Keratinocyte (primary cell): ENCODE measurements at regions not wholly inside any gene's neighbourhood (a gene's known extent, or its start where the extent isn't known, plus 50 kb on each side); places are given as distances from the start of the nearest gene placed in this dataset.

Experiments used
- DNase-seq: peaks from one replicate; pipeline ENCODE4 v3.0.0-alpha.2; 2011; ENCODE audit warnings: low read depth, missing footprints, low spot score
- FAIRE-seq: peaks from 2 replicates; lab custom pipeline; 2011; peaks lifted over from hg19 to GRCh38; lab: Jason Lieb, UNC
- H2AFZ ChIP-seq: 2 replicates; pipeline ENCODE4 v1.6.0; 2012; ENCODE audit warnings: low read length, control low read depth, inconsistent platforms; ENCODE audit not compliant: control insufficient read depth
- H3K27ac ChIP-seq: 2 replicates; pipeline ENCODE4 v1.5.1; 2011; ENCODE audit warnings: low read length; ENCODE audit not compliant: control insufficient read depth, insufficient read depth
- H3K27me3 ChIP-seq: 3 replicates; pipeline ENCODE4 v1.6.0; 2011; ENCODE audit warnings: low read length; ENCODE audit not compliant: control insufficient read depth, insufficient read depth; ENCODE audit errors: extremely low read depth
- H3K36me3 ChIP-seq, 2 experiments: 2 replicates in 1 of 2; 3 replicates in 1 of 2; pipeline ENCODE4 v1.5.1; 2011; ENCODE audit warnings: low read length in 2 of 2, mild to moderate bottlenecking in 1 of 2; ENCODE audit not compliant: control insufficient read depth in 2 of 2, insufficient read depth in 2 of 2; ENCODE audit errors: extremely low read depth in 1 of 2
- H3K4me1 ChIP-seq: 3 replicates; pipeline ENCODE4 v1.5.1; 2011; ENCODE audit warnings: low read length; ENCODE audit not compliant: control insufficient read depth, insufficient read depth; ENCODE audit errors: extremely low read depth
- H3K4me2 ChIP-seq: 3 replicates; pipeline ENCODE4 v1.6.0; 2011; ENCODE audit warnings: low read depth, low read length; ENCODE audit not compliant: control insufficient read depth, insufficient read depth; ENCODE audit errors: extremely low read depth
- H3K4me3 ChIP-seq, 3 experiments: fragments of 200-600 bp in 1 of 3; sonication (generic) in 1 of 3; 2 replicates in 2 of 3; 3 replicates in 1 of 3; pipeline ENCODE4 v1.5.1; 2011 to 2016; ENCODE audit warnings: low read length in 3 of 3, mild to moderate bottlenecking in 3 of 3, control low read depth in 2 of 3, inconsistent platforms in 1 of 3, low read depth in 1 of 3, mixed read lengths in 1 of 3, mixed run types in 1 of 3, moderate library complexity in 1 of 3; ENCODE audit not compliant: control insufficient read depth in 2 of 3, insufficient read depth in 2 of 3; ENCODE audit errors: extremely low read depth in 1 of 3
- H3K79me2 ChIP-seq: 2 replicates; pipeline ENCODE4 v1.6.0; 2012; ENCODE audit warnings: low read length; ENCODE audit not compliant: control insufficient read depth, insufficient read depth
- H3K9ac ChIP-seq: 3 replicates; pipeline ENCODE4 v1.6.0; 2011; ENCODE audit warnings: low read length; ENCODE audit not compliant: control insufficient read depth, insufficient read depth; ENCODE audit errors: extremely low read depth
- H3K9me1 ChIP-seq: 3 replicates; pipeline ENCODE4 v1.6.0; 2011; ENCODE audit warnings: low read length; ENCODE audit not compliant: control insufficient read depth, insufficient read depth; ENCODE audit errors: extremely low read depth
- H3K9me3 ChIP-seq: 2 replicates; pipeline ENCODE4 v1.5.1; 2012; ENCODE audit warnings: low read depth, low read length; ENCODE audit not compliant: control insufficient read depth
- H4K20me1 ChIP-seq: 3 replicates; pipeline ENCODE4 v1.6.0; 2011; ENCODE audit warnings: low read length; ENCODE audit not compliant: control insufficient read depth, insufficient read depth; ENCODE audit errors: extremely low read depth
- CTCF ChIP-seq, 3 experiments: IDR thresholded peaks in 1 of 3; conservative IDR thresholded peaks in 1 of 3; optimal IDR thresholded peaks in 1 of 3; 2 replicates in 2 of 3; 3 replicates in 1 of 3; pipeline versions ENCODE3 to v1.5.1; 2011; ENCODE audit warnings: low read length in 3 of 3, mild to moderate bottlenecking in 3 of 3, moderate library complexity in 2 of 3, control low read depth in 1 of 3, inconsistent platforms in 1 of 3; ENCODE audit not compliant: insufficient read depth in 2 of 3; ENCODE audit errors: extremely low read depth in 1 of 3
- EZH2 ChIP-seq: IDR thresholded peaks from one replicate; pipeline ENCODE4 v1.6.1; 2012; ENCODE audit warnings: inconsistent platforms, mild to moderate bottlenecking, low read length, moderate library complexity
- dilution Hi-C: fragments of 300-500 bp; cut with MboI; formaldehyde crosslinking; loops from one replicate; pipeline ENCODE4 v1.7.0; 2020; ENCODE audit warnings: low sequenced_read_pairs; ENCODE audit not compliant: extremely low pct_ligation_motif_present

DNA sequence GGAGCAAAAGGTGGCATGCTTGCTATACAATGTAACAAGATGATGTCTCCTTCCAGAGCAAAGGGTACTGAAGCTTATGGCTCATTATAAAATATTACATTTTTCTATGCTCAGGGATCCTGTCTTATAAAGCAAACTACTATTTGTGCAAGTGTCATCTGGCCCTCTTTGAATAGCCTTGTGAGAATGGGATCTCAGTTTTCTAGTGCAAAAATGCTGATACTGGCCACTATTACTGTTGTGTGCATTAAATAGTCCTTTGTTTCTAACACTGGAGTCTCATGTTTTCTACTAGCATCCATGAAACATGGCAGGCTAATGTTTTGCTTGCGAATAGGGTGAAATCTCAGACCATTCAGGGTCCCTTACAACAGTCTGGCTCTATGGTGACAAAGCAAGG lies 823.0 kb downstream of the REEP3 start:
- Histone ChIP-seq H3K27ac (no peak overlapping the region), H3K27me3 (no peaks in the 10 kb centered on the region), H3K79me2 (no peaks in the 10 kb centered on the region), H3K4me1 (no peaks in the 10 kb centered on the region), H3K9me1 (no peaks in the 10 kb centered on the region), H3K4me2 (no peak overlapping the region), H3K9ac (no peak overlapping the region), H3K9me3 (no peaks in the 10 kb centered on the region), H2AFZ (no peak overlapping the region), H4K20me1 (no peaks in the 10 kb centered on the region), H3K4me3 (no peak overlapping the region), H3K36me3 (no peaks in the 10 kb centered on the region)
- no peak for FAIRE-seq
- TF ChIP-seq CTCF (optimal IDR thresholded peaks at IDR 0.05 in 1 of 3, IDR thresholded peaks at IDR 0.05 in 1 of 3, conservative IDR thresholded peaks at IDR 0.05 in 1 of 3; ENCODE audit: extremely low read depth in 1 of 3, insufficient read depth in 2 of 3, low read length in 3 of 3) (no peak), EZH2 (no peak)
- dilution Hi-C loops: no loop called here
- DNase-seq: no peak

GRCh38 chr10:64345856-64346255 lies 824.7 kb downstream of the REEP3 start:
- Histone ChIP-seq H3K9me3 (no peaks in the 10 kb centered on the region), H3K4me2 (no peak overlapping the region), H2AFZ (no peak overlapping the region), H3K9ac (no peak overlapping the region), H3K27me3 (no peaks in the 10 kb centered on the region), H3K4me3 (no peak overlapping the region), H4K20me1 (no peaks in the 10 kb centered on the region), H3K4me1 (no peaks in the 10 kb centered on the region), H3K9me1 (no peaks in the 10 kb centered on the region), H3K27ac (no peak overlapping the region), H3K79me2 (no peaks in the 10 kb centered on the region), H3K36me3 (no peaks in the 10 kb centered on the region)
- dilution Hi-C loops: no loop called here
- no peak for DNase-seq
- no peak for FAIRE-seq
- TF ChIP-seq CTCF (optimal IDR thresholded peaks at IDR 0.05 in 1 of 3, IDR thresholded peaks at IDR 0.05 in 1 of 3, conservative IDR thresholded peaks at IDR 0.05 in 1 of 3; ENCODE audit: extremely low read depth in 1 of 3, insufficient read depth in 2 of 3, low read length in 3 of 3) (no peak), EZH2 (no peak)
